ENCODE measurements at regions not wholly inside any gene's neighbourhood (a gene's known extent, or its start where the extent isn't known, plus 50 kb on each side); places are given as distances from the start of the nearest gene placed in this dataset.

- DNase-seq (ENCODE audit: low read depth), result no peak
- H3K4me3 ChIP-seq (ENCODE audit: low read depth, low read length), result no peak overlapping the region
- in situ Hi-C loops (cut with HindIII; ENCODE audit: low sequenced_read_pairs), result no loop called here
- no peak for TF ChIP-seq CTCF (IDR thresholded peaks at IDR 0.05; ENCODE audit: low read depth, low read length, missing control alignments)
These were observed 573.7 kb downstream of the GABRG2 start for GRCh38 chr5:162641142-162641813.

GRCh38 chr5:162654661-162655405 is 587.3 kb downstream of the GABRG2 start:
- in situ Hi-C loops (cut with HindIII; ENCODE audit: low sequenced_read_pairs), result no loop called here
- DNase-seq (ENCODE audit: low read depth), result no peak
- no peak for TF ChIP-seq CTCF (IDR thresholded peaks at IDR 0.05; ENCODE audit: low read depth, low read length, missing control alignments)

GRCh38 chr5:162657076-162657475 is 589.5 kb downstream of the GABRG2 start:
- no peak for TF ChIP-seq CTCF (IDR thresholded peaks at IDR 0.05; ENCODE audit: low read depth, low read length, missing control alignments)
- in situ Hi-C loops (cut with HindIII; ENCODE audit: low sequenced_read_pairs), result no loop called here
- no peak for DNase-seq (ENCODE audit: low read depth)
- no peak overlapping the region for H3K4me3 ChIP-seq (ENCODE audit: low read depth, low read length)

More at GRCh38 chr5:162654661-162655405, 587.3 kb downstream of the GABRG2 start:
- H3K4me3 ChIP-seq (ENCODE audit: low read depth, low read length), result no peak overlapping the region

GRCh38 chr5:162664846-162665245 is 597.3 kb downstream of the GABRG2 start:
- in situ Hi-C loops (cut with HindIII; ENCODE audit: low sequenced_read_pairs), result no loop called here

GRCh38 chr5:162668926-162669325 is 601.4 kb downstream of the GABRG2 start:
- in situ Hi-C loops (cut with HindIII; ENCODE audit: low sequenced_read_pairs), result no loop called here

More at GRCh38 chr5:162664846-162665245, 597.3 kb downstream of the GABRG2 start:
- H3K4me3 ChIP-seq (ENCODE audit: low read depth, low read length), result no peak overlapping the region
- no peak for DNase-seq (ENCODE audit: low read depth)
- TF ChIP-seq CTCF (IDR thresholded peaks at IDR 0.05; ENCODE audit: low read depth, low read length, missing control alignments), result no peak

GRCh38 chr5:162672061-162672460 is 604.5 kb downstream of the GABRG2 start:
- TF ChIP-seq CTCF (IDR thresholded peaks at IDR 0.05; ENCODE audit: low read depth, low read length, missing control alignments), result no peak
- H3K4me3 ChIP-seq (ENCODE audit: low read depth, low read length), result no peak overlapping the region
- in situ Hi-C loops (cut with HindIII; ENCODE audit: low sequenced_read_pairs), result no loop called here
- no peak for DNase-seq (ENCODE audit: low read depth)

More at GRCh38 chr5:162668926-162669325, 601.4 kb downstream of the GABRG2 start:
- no peak overlapping the region for H3K4me3 ChIP-seq (ENCODE audit: low read depth, low read length)
- DNase-seq (ENCODE audit: low read depth), result no peak
- no peak for TF ChIP-seq CTCF (IDR thresholded peaks at IDR 0.05; ENCODE audit: low read depth, low read length, missing control alignments)
